ENCODE measurements at regions not wholly inside any gene's neighbourhood (a gene's known extent, or its start where the extent isn't known, plus 50 kb on each side); places are given as distances from the start of the nearest gene placed in this dataset.

- no peak for ATAC-seq
These were observed 443.6 kb upstream of the HNRNPA3 start for GRCh38 chr2:176769021-176769420.

GRCh38 chr2:176769499-176770370 is 442.9 kb upstream of the HNRNPA3 start:
- TF ChIP-seq SNAI2 (CRISPR knock-in tag; IDR thresholded peaks at IDR 0.05), result no peak
- TF ChIP-seq ZNF70 (CRISPR knock-in tag; IDR thresholded peaks at IDR 0.05), result no peak
- no peak for TF ChIP-seq TCF4 (CRISPR knock-in tag; IDR thresholded peaks at IDR 0.05; ENCODE audit: borderline replicate concordance)
- no peak for TF ChIP-seq BACH2 (CRISPR knock-in tag; IDR thresholded peaks at IDR 0.05; ENCODE audit: borderline replicate concordance)
- TF ChIP-seq CSDC2 (CRISPR knock-in tag; IDR thresholded peaks at IDR 0.05), result no peak
- TF ChIP-seq ARNTL (CRISPR knock-in tag; IDR thresholded peaks at IDR 0.05; ENCODE audit: borderline replicate concordance, low read depth), result no peak
- TF ChIP-seq ISL1 (CRISPR knock-in tag; IDR thresholded peaks at IDR 0.05), result no peak
- TF ChIP-seq POU6F1 (CRISPR knock-in tag; IDR thresholded peaks at IDR 0.05; ENCODE audit: borderline replicate concordance, low read depth), result no peak
- TF ChIP-seq ZFP30 (CRISPR knock-in tag; IDR thresholded peaks at IDR 0.05), result no peak
- TF ChIP-seq ESRRG (CRISPR knock-in tag; IDR thresholded peaks at IDR 0.05), result no peak
- no peak for TF ChIP-seq CSRNP3 (CRISPR knock-in tag; IDR thresholded peaks at IDR 0.05)
- no peak for TF ChIP-seq RARB (CRISPR knock-in tag; IDR thresholded peaks at IDR 0.05)
- no peak for TF ChIP-seq ZNF8 (CRISPR knock-in tag; IDR thresholded peaks at IDR 0.05)
- TF ChIP-seq ZFP3 (CRISPR knock-in tag; IDR thresholded peaks at IDR 0.05), result no peak
- no peak for TF ChIP-seq ZNF565 (CRISPR knock-in tag; conservative IDR thresholded peaks at IDR 0.05; ENCODE audit: low read depth)
- no peak for TF ChIP-seq TSHZ2 (CRISPR knock-in tag; IDR thresholded peaks at IDR 0.05)
- ATAC-seq, result no peak

More at GRCh38 chr2:176769021-176769420, 443.6 kb upstream of the HNRNPA3 start:
- TF ChIP-seq OSR1 (CRISPR knock-in tag; IDR thresholded peaks at IDR 0.05), result no peak

- no peak for ATAC-seq
- TF ChIP-seq ZNF565 (CRISPR knock-in tag; conservative IDR thresholded peaks at IDR 0.05; ENCODE audit: low read depth), result no peak
- TF ChIP-seq ZFP30 (CRISPR knock-in tag; IDR thresholded peaks at IDR 0.05), result no peak
- no peak for TF ChIP-seq PPARA (CRISPR knock-in tag; IDR thresholded peaks at IDR 0.05; ENCODE audit: borderline replicate concordance)
- TF ChIP-seq SNAI2 (CRISPR knock-in tag; IDR thresholded peaks at IDR 0.05), result no peak
- no peak for TF ChIP-seq RARB (CRISPR knock-in tag; IDR thresholded peaks at IDR 0.05)
- TF ChIP-seq BACH2 (CRISPR knock-in tag; IDR thresholded peaks at IDR 0.05; ENCODE audit: borderline replicate concordance), result no peak
- TF ChIP-seq TCF4 (CRISPR knock-in tag; IDR thresholded peaks at IDR 0.05; ENCODE audit: borderline replicate concordance), result no peak
- TF ChIP-seq ZNF8 (CRISPR knock-in tag; IDR thresholded peaks at IDR 0.05), result no peak
- no peak for TF ChIP-seq TOX (CRISPR knock-in tag; IDR thresholded peaks at IDR 0.05; ENCODE audit: borderline replicate concordance)
- TF ChIP-seq ZNF70 (CRISPR knock-in tag; IDR thresholded peaks at IDR 0.05), result no peak
These were observed 439.8 kb upstream of the HNRNPA3 start for GRCh38 chr2:176772816-176773215.

- TF ChIP-seq CREB5 (CRISPR knock-in tag; IDR thresholded peaks at IDR 0.05; ENCODE audit: low read depth), result 0 out of 2 replicates have a peak, but pooled peaks have one; percentile 18
- TF ChIP-seq ZNF565 (CRISPR knock-in tag; conservative IDR thresholded peaks at IDR 0.05; ENCODE audit: low read depth), result no peak
- peak; percentile 70 for TF ChIP-seq ISL1 (CRISPR knock-in tag; IDR thresholded peaks at IDR 0.05)
- ATAC-seq, result peak; percentile 81
These were observed 437.7 kb upstream of the HNRNPA3 start for GRCh38 chr2:176774766-176775451.
